Left ventricle myocardium inferior (tissue), 1 donor: ENCODE measurements at regions not wholly inside any gene's neighbourhood (a gene's known extent, or its start where the extent isn't known, plus 50 kb on each side); places are given as distances from the start of the nearest gene placed in this dataset.

ENCODE experiments used
- DNase-seq: peaks from one replicate; pipeline ENCODE4 v3.0.0-alpha.2; 2020
- H3K27ac ChIP-seq: fragments of 200-600 bp; replicated peaks from 2 replicates; pipeline ENCODE4 v1.8.0; 2021
- H3K27me3 ChIP-seq: fragments of 200-600 bp; 2 replicates; pipeline ENCODE4 v1.8.0; 2021; ENCODE audit warnings: low read depth
- H3K36me3 ChIP-seq: fragments of 200-600 bp; 2 replicates; pipeline ENCODE4 v1.8.0; 2021
- H3K4me1 ChIP-seq: fragments of 200-600 bp; 2 replicates; pipeline ENCODE4 v1.8.0; 2021
- H3K4me3 ChIP-seq: fragments of 200-600 bp; 2 replicates; pipeline ENCODE4 v1.8.0; 2021; ENCODE audit warnings: mild to moderate bottlenecking, moderate library complexity
- H3K9me3 ChIP-seq: fragments of 200-600 bp; replicated peaks from 2 replicates; pipeline ENCODE4 v1.8.0; 2021
- intact Hi-C: fragments of 100-400 bp; cut with micrococcal nuclease; formaldehyde crosslinking; loops from one replicate; pipeline ENCODE4 v1.11.0; 2022
- TF ChIP-seq, protein P1 (sequence below): fragments of 200-600 bp; IDR thresholded peaks from 2 replicates; pipeline ENCODE4 v1.8.0; 2021; ENCODE audit warnings: antibody characterized with exemption, mild to moderate bottlenecking, borderline replicate concordance
- donor health status: DM: no; HTN: yes; CAD: no; lungs with severe emphysema.

DNA sequence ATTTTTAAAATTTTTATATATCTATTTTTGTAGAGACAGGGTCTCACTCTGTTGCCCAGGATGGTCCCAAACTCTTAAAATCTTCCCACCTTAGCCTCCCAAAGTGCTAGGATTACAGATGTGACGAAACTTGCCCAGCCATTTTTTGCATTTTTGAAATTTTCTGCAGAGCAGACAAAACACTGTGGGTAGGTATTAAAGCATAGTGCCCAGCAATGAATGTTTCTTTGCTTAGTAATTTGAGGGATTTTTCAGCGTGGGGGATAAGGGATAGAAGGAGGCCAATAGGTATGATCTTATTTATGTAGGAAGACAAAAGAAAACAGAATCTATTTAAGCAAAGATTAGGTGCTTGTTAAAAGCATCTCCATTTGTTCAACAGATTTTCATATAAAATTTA, 446.8 kb upstream of the DPH6 start:
- H3K27ac ChIP-seq, result no peak overlapping the region
- DNase-seq, result no peak
- H3K4me1 ChIP-seq, result peaks cover 4% of the 10 kb centered on the region
- H3K4me3 ChIP-seq, result no peak overlapping the region
- H3K9me3 ChIP-seq, result no peaks in the 10 kb centered on the region
- TF ChIP-seq, protein P1, sequence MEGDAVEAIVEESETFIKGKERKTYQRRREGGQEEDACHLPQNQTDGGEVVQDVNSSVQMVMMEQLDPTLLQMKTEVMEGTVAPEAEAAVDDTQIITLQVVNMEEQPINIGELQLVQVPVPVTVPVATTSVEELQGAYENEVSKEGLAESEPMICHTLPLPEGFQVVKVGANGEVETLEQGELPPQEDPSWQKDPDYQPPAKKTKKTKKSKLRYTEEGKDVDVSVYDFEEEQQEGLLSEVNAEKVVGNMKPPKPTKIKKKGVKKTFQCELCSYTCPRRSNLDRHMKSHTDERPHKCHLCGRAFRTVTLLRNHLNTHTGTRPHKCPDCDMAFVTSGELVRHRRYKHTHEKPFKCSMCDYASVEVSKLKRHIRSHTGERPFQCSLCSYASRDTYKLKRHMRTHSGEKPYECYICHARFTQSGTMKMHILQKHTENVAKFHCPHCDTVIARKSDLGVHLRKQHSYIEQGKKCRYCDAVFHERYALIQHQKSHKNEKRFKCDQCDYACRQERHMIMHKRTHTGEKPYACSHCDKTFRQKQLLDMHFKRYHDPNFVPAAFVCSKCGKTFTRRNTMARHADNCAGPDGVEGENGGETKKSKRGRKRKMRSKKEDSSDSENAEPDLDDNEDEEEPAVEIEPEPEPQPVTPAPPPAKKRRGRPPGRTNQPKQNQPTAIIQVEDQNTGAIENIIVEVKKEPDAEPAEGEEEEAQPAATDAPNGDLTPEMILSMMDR, result no peak
- no peaks in the 10 kb centered on the region for H3K27me3 ChIP-seq
- intact Hi-C loops, result no loop called here
- H3K36me3 ChIP-seq, result no peaks in the 10 kb centered on the region

DNA sequence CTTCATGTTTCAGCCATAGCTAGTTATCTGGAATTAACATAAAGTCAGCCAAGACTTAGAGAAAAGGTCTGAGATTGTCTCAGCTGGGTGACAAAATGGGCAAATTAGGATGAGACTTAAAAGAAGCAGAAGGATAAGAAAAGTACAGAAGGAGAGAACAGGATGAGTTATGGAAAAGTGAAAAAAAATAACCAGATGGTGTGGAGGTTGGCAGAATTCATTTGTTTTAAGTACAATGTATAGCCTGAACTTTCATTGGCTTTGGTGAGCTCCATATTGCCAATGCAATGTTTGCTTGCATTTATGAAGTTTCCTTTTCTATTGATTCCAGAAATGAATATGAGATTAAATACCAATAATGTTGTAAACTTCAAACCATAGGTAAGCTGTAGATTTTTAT, 447.2 kb upstream of the DPH6 start:
- Histone ChIP-seq H3K36me3 (no peaks in the 10 kb centered on the region), H3K27me3 (no peaks in the 10 kb centered on the region), H3K4me3 (no peak overlapping the region), H3K9me3 (no peaks in the 10 kb centered on the region), H3K27ac (no peak overlapping the region), H3K4me1 (no peaks in the 10 kb centered on the region)
- intact Hi-C loops, result no loop called here
- TF ChIP-seq, protein P1, result no peak
- DNase-seq, result no peak

DNA sequence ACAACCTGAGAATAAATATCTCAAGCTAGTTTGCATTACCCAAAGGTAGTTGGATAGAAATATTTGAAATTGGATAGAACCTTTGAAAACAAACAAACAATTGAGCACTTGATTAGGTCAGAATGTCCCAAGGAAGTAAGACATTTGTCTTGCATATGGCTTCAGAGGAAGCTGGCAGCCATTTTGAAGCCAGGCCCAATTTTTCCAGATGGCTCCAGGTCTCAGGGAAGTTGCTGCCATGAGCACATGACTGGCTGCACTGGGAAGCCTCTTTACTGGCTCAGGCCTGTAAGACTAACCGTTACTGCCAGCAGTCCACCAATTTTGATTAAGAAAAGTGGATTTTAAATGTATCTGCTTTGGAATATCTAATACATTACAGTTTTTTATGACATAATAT, 448.9 kb upstream of the DPH6 start:
- intact Hi-C loops, result no loop called here
- no peaks in the 10 kb centered on the region for H3K27me3 ChIP-seq

DNA sequence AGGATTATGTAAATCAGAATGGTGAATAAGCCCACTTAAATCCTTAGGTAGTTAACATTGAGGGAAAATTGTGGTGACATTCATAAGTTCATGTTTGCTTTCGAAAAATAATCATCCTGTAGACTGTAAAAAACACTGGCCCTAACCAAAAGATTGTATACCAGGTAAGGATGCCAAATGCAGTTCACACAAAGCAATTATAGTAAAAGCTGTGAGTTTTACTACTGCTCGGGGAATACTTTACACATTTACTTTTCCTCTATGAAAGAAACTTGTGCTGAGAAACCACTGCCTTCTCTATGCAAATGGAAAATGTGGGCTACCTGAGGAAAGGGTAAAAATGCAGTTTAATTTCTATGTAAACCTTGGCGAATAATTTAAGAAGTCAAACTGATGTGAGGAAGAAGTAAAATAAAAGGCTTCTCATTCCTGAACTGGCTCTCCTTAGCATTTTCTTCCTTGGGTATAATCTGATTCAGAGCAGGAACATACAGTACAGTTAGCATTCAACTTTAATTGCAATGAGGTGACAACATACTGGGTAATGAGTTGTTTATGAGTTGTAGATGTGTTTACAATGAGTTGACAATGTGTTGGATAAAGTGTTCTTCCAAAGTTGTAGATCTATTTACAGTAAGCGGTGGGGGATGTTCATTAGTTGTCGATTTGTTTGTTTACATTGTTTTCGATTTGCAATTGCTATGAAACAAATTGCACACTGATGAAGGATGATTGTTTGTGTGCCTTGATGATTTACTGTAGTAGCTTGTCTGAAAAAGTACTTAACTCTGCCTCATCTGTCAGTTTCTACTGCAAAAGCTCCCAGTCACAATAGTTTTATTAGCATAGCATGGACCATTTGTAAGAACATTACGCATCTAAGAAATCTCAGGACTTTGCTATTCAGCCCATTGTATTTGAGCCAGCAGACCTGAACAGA, 453.0 kb upstream of the DPH6 start:
- Histone ChIP-seq H3K27me3 (no peaks in the 10 kb centered on the region), H3K9me3 (no peaks in the 10 kb centered on the region), H3K36me3 (no peaks in the 10 kb centered on the region), H3K4me3 (no peak overlapping the region), H3K4me1 (no peaks in the 10 kb centered on the region), H3K27ac (no peak overlapping the region)
- DNase-seq, result no peak
- TF ChIP-seq, protein P1, result no peak
- intact Hi-C loops, result no loop called here

More for the DNA sequence above, 448.9 kb upstream of the DPH6 start:
- TF ChIP-seq, protein P1, result no peak
- Histone ChIP-seq H3K4me1 (no peaks in the 10 kb centered on the region), H3K27ac (no peak overlapping the region), H3K9me3 (no peaks in the 10 kb centered on the region), H3K36me3 (no peaks in the 10 kb centered on the region), H3K4me3 (no peak overlapping the region)
- DNase-seq, result no peak

DNA sequence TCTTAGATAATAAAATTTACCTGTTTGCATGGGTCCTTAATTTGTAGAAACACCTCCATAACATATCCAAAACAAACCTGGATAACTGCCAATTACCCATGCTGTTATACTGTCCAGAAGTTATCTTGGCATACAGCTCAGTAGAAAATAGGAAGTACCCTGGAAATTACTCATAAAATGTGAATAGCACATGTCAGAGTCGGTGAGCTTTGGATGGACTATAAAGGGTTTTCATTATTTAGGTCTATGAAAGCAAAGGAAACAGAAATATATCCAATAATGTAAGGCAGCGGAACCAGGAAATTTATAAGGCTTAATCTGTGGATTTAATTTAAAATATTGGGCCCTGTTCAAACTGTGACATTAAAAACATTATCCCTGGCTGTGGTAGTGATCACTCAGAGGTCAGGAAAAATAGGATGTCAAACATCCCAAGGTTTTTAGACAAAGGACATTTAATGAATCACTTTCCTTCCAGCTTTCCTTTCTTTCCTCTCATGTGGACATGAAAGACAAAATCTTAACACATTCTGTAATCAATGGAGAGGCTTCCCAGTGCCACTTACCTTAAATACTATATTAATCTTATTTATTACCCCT, 459.0 kb upstream of the DPH6 start:
- intact Hi-C loops, result no loop called here
- Histone ChIP-seq H3K9me3 (peaks cover 20% of the 10 kb centered on the region), H3K4me3 (no peak overlapping the region), H3K4me1 (peaks cover 8% of the 10 kb centered on the region), H3K36me3 (no peaks in the 10 kb centered on the region), H3K27ac (no peak overlapping the region), H3K27me3 (no peaks in the 10 kb centered on the region)
- TF ChIP-seq, protein P1, result no peak
- no peak for DNase-seq
